KMS-11 (cell line): ENCODE measurements at regions not wholly inside any gene's neighbourhood (a gene's known extent, or its start where the extent isn't known, plus 50 kb on each side); places are given as distances from the start of the nearest gene placed in this dataset.

ENCODE experiments used
- H2AFZ ChIP-seq: fragments of 200-600 bp; sonication (generic); 2 replicates; pipeline ENCODE4 v1.6.1; 2016; ENCODE audit warnings: antibody characterized with exemption, mixed run types, low read depth
- H3K27ac ChIP-seq: fragments of 200-600 bp; sonication (generic); 2 replicates; pipeline ENCODE4 v1.6.1; 2016; ENCODE audit warnings: mild to moderate bottlenecking, mixed run types
- H3K27me3 ChIP-seq: fragments of 200-600 bp; sonication (generic); 2 replicates; pipeline ENCODE4 v1.6.1; 2017; ENCODE audit warnings: mild to moderate bottlenecking, low read depth, mixed run types, moderate library complexity; ENCODE audit not compliant: insufficient read depth
- H3K36me3 ChIP-seq: fragments of 200-600 bp; sonication (generic); 2 replicates; pipeline ENCODE4 v1.6.1; 2017; ENCODE audit warnings: mild to moderate bottlenecking, mixed run types; ENCODE audit not compliant: insufficient read depth
- H3K4me1 ChIP-seq: fragments of 200-600 bp; sonication (generic); 2 replicates; pipeline ENCODE4 v1.6.1; 2016; ENCODE audit warnings: mild to moderate bottlenecking, low read depth, mixed run types; ENCODE audit not compliant: poor library complexity, severe bottlenecking
- H3K4me2 ChIP-seq: fragments of 200-600 bp; sonication (generic); 2 replicates; pipeline ENCODE4 v1.7.0; 2016; ENCODE audit warnings: mild to moderate bottlenecking, mixed run types
- H3K4me3 ChIP-seq: fragments of 200-600 bp; sonication (generic); IDR thresholded peaks from 2 replicates; pipeline ENCODE4 v1.6.1; 2017; ENCODE audit warnings: low read depth, low read length, mixed read lengths; ENCODE audit not compliant: insufficient read depth
- H3K79me2 ChIP-seq: fragments of 200-600 bp; sonication (generic); 2 replicates; pipeline ENCODE4 v1.6.1; 2016; ENCODE audit warnings: low read depth, mixed run types; ENCODE audit not compliant: insufficient read depth
- H3K9ac ChIP-seq: fragments of 200-600 bp; sonication (generic); 2 replicates; pipeline ENCODE4 v1.6.1; 2016; ENCODE audit warnings: mild to moderate bottlenecking, mixed run types
- H4K20me1 ChIP-seq: fragments of 200-600 bp; sonication (generic); 2 replicates; pipeline ENCODE4 v1.6.1; 2016; ENCODE audit warnings: mild to moderate bottlenecking, mixed run types; ENCODE audit not compliant: insufficient read depth
- TF ChIP-seq, protein P1 (sequence below): fragments of 200-600 bp; sonication (generic); conservative IDR thresholded peaks from 2 replicates; pipeline ENCODE4 v1.6.1; 2017; ENCODE audit warnings: low read depth, mild to moderate bottlenecking, antibody characterized with exemption, low read length, moderate library complexity, mixed read lengths

DNA sequence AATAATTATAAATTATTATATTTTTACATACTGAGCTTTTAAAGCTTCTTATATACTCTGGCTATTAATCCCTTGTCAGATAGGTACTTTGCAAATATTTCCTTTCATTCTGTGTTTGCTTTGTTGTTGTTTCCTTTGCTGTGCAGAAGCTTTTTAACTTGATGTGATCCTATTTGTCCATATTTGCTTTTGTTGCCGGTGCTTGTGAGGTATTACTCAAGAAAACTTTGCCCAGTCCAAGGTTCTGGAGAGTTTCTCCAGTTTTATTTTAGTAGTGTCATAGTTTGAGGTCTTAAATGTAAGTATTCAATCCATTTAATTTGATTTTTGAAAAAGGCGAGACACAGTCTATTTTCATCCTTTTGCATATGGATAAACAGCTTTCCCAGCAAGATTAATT is 1319.9 kb upstream of the PRR20A start:
- TF ChIP-seq, protein P1, sequence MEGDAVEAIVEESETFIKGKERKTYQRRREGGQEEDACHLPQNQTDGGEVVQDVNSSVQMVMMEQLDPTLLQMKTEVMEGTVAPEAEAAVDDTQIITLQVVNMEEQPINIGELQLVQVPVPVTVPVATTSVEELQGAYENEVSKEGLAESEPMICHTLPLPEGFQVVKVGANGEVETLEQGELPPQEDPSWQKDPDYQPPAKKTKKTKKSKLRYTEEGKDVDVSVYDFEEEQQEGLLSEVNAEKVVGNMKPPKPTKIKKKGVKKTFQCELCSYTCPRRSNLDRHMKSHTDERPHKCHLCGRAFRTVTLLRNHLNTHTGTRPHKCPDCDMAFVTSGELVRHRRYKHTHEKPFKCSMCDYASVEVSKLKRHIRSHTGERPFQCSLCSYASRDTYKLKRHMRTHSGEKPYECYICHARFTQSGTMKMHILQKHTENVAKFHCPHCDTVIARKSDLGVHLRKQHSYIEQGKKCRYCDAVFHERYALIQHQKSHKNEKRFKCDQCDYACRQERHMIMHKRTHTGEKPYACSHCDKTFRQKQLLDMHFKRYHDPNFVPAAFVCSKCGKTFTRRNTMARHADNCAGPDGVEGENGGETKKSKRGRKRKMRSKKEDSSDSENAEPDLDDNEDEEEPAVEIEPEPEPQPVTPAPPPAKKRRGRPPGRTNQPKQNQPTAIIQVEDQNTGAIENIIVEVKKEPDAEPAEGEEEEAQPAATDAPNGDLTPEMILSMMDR = no peak
- no peaks in the 10 kb centered on the region for H4K20me1 ChIP-seq
- H3K4me2 ChIP-seq = no peak overlapping the region

DNA sequence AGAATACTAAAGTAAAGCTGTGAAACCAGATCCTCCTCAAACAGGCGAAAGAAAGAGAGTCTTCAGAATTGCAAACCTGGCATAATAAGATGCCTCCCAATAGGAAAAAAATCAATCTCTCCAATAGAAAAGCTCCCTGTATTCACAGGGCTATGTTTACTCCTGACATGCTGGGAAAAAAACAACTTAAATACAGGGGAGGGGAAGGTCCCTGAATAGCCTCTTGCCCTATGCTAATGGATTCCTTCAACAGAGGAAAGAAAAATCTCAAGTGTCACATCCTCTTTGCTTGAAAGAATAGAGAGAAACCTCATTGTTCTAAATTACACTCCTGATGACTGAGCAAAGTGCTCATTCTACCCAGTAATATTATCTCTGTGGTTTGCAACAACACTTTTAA is 1271.1 kb upstream of the PRR20A start:
- TF ChIP-seq, protein P1 = no peak
- Histone ChIP-seq H3K9ac (no peak overlapping the region), H3K79me2 (no peaks in the 10 kb centered on the region), H2AFZ (no peak overlapping the region), H3K27me3 (no peaks in the 10 kb centered on the region), H3K4me3 (no peak overlapping the region), H3K4me2 (no peak overlapping the region), H3K36me3 (no peaks in the 10 kb centered on the region), H4K20me1 (no peaks in the 10 kb centered on the region), H3K4me1 (no peaks in the 10 kb centered on the region), H3K27ac (no peak overlapping the region)

More for the DNA sequence above, 1319.9 kb upstream of the PRR20A start:
- Histone ChIP-seq H3K27me3 (no peaks in the 10 kb centered on the region), H3K4me1 (no peaks in the 10 kb centered on the region), H3K4me3 (no peak overlapping the region), H3K9ac (no peak overlapping the region), H3K36me3 (no peaks in the 10 kb centered on the region), H2AFZ (no peak overlapping the region), H3K27ac (no peak overlapping the region), H3K79me2 (no peaks in the 10 kb centered on the region)

DNA sequence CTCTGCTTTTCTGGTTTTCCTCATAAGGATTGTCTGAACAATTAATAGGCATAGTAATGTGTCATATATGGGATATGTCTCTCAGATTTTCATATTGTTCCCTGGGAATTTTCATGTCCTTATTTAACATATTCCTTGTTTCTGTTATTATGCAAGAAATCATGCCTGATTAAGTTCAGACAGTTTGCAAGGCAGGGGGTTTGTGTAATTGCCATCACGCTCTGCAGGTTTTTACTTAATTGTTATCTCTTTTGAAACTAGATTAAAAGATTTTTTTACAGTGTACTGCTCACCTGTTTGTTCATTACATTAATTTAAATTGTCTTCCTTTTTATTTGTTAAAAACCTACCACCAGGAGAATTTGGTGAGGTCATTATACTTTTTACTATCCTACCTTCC is 1253.2 kb upstream of the PRR20A start:
- H3K27me3 ChIP-seq = no peaks in the 10 kb centered on the region
- no peak overlapping the region for H3K27ac ChIP-seq
- H3K36me3 ChIP-seq = no peaks in the 10 kb centered on the region
- no peak overlapping the region for H3K4me2 ChIP-seq
- H3K4me3 ChIP-seq = no peak overlapping the region
- no peaks in the 10 kb centered on the region for H4K20me1 ChIP-seq
- no peaks in the 10 kb centered on the region for H3K4me1 ChIP-seq
- TF ChIP-seq, protein P1 = no peak
- H2AFZ ChIP-seq = no peak overlapping the region
- H3K9ac ChIP-seq = no peak overlapping the region
- H3K79me2 ChIP-seq = no peaks in the 10 kb centered on the region

DNA sequence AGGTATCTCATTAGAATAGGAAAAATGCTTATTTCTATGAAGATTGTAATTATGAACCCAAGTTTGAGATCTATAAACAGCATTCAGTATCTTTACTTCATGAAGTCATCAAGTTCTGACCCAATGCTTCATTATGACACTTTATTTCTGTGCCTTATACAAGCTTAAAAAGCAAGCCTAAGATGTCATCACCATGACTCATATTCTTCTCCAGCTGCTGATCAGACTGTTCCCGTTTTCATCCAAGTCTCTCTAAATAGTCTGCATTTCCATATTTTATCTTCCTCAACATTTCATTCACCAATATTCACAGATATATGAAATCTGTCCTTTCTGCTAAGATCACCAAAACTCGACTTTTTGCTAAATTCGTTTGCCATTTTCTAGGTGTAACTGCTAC is 1247.2 kb upstream of the PRR20A start:
- TF ChIP-seq, protein P1 = no peak

DNA sequence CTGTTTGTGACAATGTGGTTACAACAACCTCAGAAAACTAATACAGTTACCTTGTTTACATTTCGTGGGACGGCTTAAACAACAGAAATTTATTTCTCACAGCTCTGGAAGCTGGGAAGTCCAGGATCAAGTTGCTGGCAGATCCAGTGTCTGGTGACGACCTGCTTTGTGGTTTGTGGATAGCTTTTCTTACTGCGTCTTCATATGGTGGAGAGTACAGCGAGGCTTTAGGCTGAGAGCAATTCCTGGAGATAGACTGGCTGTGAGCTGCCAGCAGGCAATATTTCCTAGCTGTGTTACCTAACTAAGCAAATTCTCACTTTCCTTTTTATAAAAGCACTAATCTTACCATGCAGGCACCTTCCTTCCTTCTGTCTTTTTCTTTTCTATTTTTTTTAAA is 1203.5 kb upstream of the PRR20A start:
- no peaks in the 10 kb centered on the region for H3K79me2 ChIP-seq
- TF ChIP-seq, protein P1 = no peak
- H3K9ac ChIP-seq = no peak overlapping the region

More for the DNA sequence above, 1247.2 kb upstream of the PRR20A start:
- H4K20me1 ChIP-seq = no peaks in the 10 kb centered on the region
- no peaks in the 10 kb centered on the region for H3K4me1 ChIP-seq
- no peak overlapping the region for H3K4me3 ChIP-seq
- H3K4me2 ChIP-seq = no peak overlapping the region
- H3K79me2 ChIP-seq = no peaks in the 10 kb centered on the region
- H3K9ac ChIP-seq = no peak overlapping the region
- H3K27me3 ChIP-seq = no peaks in the 10 kb centered on the region
- H3K27ac ChIP-seq = no peak overlapping the region
- no peak overlapping the region for H2AFZ ChIP-seq
- no peaks in the 10 kb centered on the region for H3K36me3 ChIP-seq

More for the DNA sequence above, 1203.5 kb upstream of the PRR20A start:
- no peaks in the 10 kb centered on the region for H4K20me1 ChIP-seq
- H3K27ac ChIP-seq = no peak overlapping the region
- no peaks in the 10 kb centered on the region for H3K27me3 ChIP-seq
- H3K4me1 ChIP-seq = no peaks in the 10 kb centered on the region
- no peak overlapping the region for H3K4me3 ChIP-seq
- H3K36me3 ChIP-seq = no peaks in the 10 kb centered on the region
- no peak overlapping the region for H3K4me2 ChIP-seq
- H2AFZ ChIP-seq = no peak overlapping the region
